GM20000 (cell line): ENCODE measurements at regions not wholly inside any gene's neighbourhood (a gene's known extent, or its start where the extent isn't known, plus 50 kb on each side); places are given as distances from the start of the nearest gene placed in this dataset.

ENCODE experiments used
- DNase-seq: peaks from one replicate; pipeline ENCODE4 v3.0.0; 2012; ENCODE audit warnings: low spot score
- CTCF ChIP-seq: IDR thresholded peaks from 2 replicates; pipeline ENCODE4 v1.5.1; 2012; ENCODE audit warnings: mild to moderate bottlenecking, control low read depth; ENCODE audit errors: extremely low read depth, missing control alignments

DNA sequence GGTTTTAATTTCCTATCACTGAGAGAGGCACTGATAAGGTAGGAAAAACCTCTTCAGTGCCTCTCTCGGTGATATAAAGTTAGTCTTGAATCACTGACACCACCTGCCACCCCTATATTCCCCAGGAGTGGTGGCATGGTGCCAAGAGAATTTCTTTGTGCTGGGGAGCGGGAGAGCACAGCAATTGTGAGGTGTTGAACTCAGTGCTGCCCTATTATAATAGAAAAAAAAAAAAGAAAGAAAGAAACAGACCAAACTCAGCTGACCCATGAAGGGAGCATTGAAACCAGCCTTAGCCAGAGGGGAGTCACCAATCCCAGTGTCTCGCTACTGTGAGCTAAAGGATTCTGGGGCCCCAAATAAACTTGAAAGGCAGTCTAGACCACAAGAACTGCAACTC lies 201.4 kb upstream of the STT3B start:
- no peak for DNase-seq
- no peak for TF ChIP-seq CTCF

DNA sequence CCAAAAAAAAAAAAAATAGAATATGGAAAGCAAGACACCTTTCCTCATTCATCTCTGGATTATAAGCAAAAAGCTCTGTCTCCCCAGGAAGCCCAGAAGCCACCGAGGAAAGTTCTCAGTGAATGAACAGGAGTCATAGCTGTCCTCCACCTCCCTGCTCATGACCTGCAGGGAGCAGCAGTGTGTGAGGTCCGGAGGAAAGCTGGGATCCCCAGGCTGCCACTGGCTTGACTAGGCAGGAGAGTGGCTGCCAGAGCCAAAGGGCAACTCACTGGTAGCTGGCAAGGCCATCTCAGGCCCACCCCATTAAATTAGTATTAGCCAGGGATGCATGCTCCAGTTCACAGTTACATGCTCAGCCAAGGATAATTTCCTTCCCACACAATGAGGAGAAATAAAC lies 191.6 kb upstream of the STT3B start:
- no peak for DNase-seq
- no peak for TF ChIP-seq CTCF

- TF ChIP-seq CTCF = no peak
- DNase-seq = no peak
Observed at GRCh38 chr3:31343075-31343474, 189.7 kb upstream of the STT3B start.

GRCh38 chr3:31345581-31345980 lies 187.1 kb upstream of the STT3B start:
- no peak for TF ChIP-seq CTCF
- no peak for DNase-seq

GRCh38 chr3:31346542-31346979 lies 186.2 kb upstream of the STT3B start:
- no peak for DNase-seq

DNA sequence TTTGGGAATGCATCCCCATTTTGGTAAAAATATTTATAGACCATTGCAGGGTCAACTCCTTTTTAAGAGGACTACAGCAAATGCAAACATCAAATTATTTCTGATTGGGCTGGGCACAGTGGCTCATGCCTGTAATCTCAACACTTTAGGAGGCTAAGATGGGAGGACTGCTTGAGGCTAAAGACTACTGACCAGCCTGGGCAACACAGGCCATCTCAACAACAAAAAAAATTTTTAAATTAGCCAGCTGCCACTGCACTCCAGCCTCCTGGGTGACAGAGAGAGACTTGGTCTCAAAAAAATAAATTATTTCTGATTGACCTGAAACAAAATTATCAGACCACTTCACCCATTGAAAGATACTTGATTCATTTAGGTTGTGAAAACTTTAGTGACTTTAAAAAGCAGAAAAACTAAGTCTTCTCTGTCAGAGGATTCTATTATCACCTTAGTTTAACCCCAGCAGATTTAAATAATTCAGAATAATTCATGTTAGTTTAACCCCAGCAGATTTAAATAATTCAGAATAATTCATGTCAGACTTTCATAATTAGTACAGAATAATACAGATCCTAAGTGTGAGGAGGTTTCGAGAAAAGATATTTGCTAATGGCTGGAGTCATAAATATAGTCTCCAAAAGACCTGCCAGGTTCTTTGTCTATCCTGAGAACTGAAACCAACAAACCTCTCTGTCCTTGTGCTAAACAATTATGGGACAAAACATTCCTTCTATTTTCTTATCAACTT lies 183.6 kb upstream of the STT3B start:
- no peak for DNase-seq
- TF ChIP-seq CTCF = no peak

More at GRCh38 chr3:31346542-31346979, 186.2 kb upstream of the STT3B start:
- TF ChIP-seq CTCF = no peak

DNA sequence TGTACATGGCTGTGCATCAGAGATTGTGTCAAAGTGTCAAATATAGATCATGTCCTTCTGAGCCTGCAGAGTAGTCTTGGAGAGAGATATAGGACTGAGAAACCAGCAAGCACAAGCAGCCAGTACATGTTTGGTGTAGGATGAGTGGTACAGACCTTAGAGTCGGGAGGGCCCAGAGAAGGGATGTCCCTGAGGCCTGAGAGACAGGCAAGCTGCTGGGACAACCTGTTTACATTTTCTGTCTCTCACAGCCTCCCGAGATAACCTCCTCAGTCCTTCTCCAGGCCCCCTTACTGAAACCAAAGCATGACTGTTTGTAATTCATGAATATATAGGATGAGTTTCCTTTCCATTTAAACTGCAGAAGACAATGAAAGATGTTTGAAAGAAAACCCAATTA lies 182.4 kb upstream of the STT3B start:
- no peak for TF ChIP-seq CTCF
- DNase-seq = no peak
